GM12872 (cell line): ENCODE measurements at regions not wholly inside any gene's neighbourhood (a gene's known extent, or its start where the extent isn't known, plus 50 kb on each side); places are given as distances from the start of the nearest gene placed in this dataset.

Experiments used
- CTCF ChIP-seq: IDR thresholded peaks from 3 replicates; pipeline ENCODE4 v1.5.1; 2011; ENCODE audit warnings: low read depth, mild to moderate bottlenecking, low read length, moderate library complexity; ENCODE audit not compliant: insufficient read depth

- no peak for TF ChIP-seq CTCF
These were observed 105.3 kb downstream of the SLC6A15 start for GRCh38 chr12:84807249-84807648.

DNA sequence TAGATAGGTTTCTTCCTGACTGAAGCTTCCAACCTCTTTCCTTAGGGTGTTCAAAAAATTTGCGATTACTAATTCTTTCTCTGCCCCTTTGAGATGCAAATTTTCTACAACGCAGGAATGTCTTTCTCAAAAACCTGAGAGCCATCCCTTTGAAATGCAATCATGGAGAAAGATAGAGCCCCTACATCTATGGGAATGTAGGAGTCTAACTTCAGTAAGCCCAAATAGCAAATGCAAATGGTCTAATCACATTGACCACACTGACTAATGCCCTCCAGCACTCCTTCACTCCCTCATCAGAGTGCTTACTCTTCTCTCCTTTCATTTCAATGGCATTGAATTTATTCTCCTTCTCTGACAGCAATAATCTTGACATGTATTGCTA lies 107.1 kb downstream of the SLC6A15 start:
- TF ChIP-seq CTCF, result no peak

GRCh38 chr12:84804691-84805473 lies 107.7 kb downstream of the SLC6A15 start:
- TF ChIP-seq CTCF, result no peak

DNA sequence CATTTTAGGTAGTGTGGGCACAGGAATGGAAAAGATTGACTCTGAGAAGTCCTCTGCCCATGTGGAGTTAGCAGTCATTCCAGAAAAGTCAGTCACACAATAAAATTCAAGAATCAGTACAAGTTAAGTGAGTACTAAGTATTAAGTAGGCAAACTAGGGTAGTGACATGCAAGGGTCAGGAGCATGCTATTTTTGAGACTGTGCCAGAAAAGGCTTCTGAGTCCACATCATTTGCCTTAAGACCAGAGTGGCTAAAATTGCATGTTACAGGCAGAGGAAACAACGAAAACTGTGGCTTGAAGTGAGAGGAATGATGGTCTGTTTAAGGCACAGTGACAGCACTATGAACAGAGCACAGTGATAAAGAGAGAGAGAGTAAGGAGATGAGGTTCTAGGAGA lies 108.9 kb downstream of the SLC6A15 start:
- TF ChIP-seq CTCF, result no peak

- TF ChIP-seq CTCF, result no peak
These were observed 110.4 kb downstream of the SLC6A15 start for GRCh38 chr12:84802161-84802560.

GRCh38 chr12:84793558-84794367 lies 118.8 kb downstream of the SLC6A15 start:
- TF ChIP-seq CTCF, result no peak

GRCh38 chr12:84791444-84791843 lies 121.2 kb downstream of the SLC6A15 start:
- TF ChIP-seq CTCF, result no peak
